ENCODE measurements at regions not wholly inside any gene's neighbourhood (a gene's known extent, or its start where the extent isn't known, plus 50 kb on each side); places are given as distances from the start of the nearest gene placed in this dataset.

DNA sequence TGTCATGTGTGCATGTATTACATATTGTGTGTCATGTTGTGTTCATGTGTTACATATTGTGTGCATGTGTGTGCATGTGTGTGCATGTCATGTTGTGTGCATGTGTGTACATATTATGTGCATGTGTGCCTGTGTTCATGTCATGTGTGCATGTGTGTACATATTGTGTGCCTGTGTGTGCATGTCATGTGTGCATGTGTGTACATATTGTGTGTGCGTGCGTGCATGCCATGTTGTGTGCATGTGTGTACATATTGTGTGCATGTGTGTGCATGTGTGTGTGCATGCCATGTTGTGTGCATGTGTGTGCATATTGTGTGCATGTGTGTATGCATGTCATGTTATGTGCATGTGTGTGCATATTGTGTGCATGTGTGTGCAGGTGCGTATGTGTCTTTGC, 267.1 kb downstream of the EIPR1 start:
- Histone ChIP-seq H3K14ac (replicated peaks; ENCODE audit: low read depth, low read length) (no peak overlapping the region), H2BK5ac (ENCODE audit: low read depth, low read length, poor library complexity, severe bottlenecking) (no peak overlapping the region), H2AK5ac (ENCODE audit: low read depth, low read length) (no peak overlapping the region), H3K9me1 (ENCODE audit: insufficient read depth, low read length) (no peaks in the 10 kb centered on the region), H3K9me3 (ENCODE audit: control insufficient read depth, insufficient read depth, low read length) (peaks cover 39% of the 10 kb centered on the region), H3K4ac (ENCODE audit: low read depth, low read length) (no peak overlapping the region), H4K20me1 (ENCODE audit: insufficient read depth, low read length) (no peaks in the 10 kb centered on the region), H3K23ac (ENCODE audit: low read depth, low read length) (no peak overlapping the region), H2BK15ac (ENCODE audit: low read depth, low read length) (no peak overlapping the region), H3K36me3 (ENCODE audit: control insufficient read depth, insufficient read depth, low read length) (no peaks in the 10 kb centered on the region), H3K4me2 (ENCODE audit: low read depth, low read length) (no peak overlapping the region), H3K79me1 (ENCODE audit: low read depth in 1 of 2, low read length in 2 of 2) (no peaks in the 10 kb centered on the region), H2BK120ac (ENCODE audit: low read depth, low read length) (no peak overlapping the region), H3K27me3 (ENCODE audit: control insufficient read depth, insufficient read depth, low read length) (no peaks in the 10 kb centered on the region), H2AK9ac (replicated peaks; ENCODE audit: low read depth, low read length, poor library complexity) (no peak overlapping the region), H4K91ac (ENCODE audit: insufficient read depth, low read depth, low read length) (no peak overlapping the region), H2AFZ (replicated peaks; ENCODE audit: low read length, poor library complexity) (no peak overlapping the region), H4K5ac (ENCODE audit: low read depth, low read length) (no peak overlapping the region), H3K18ac (ENCODE audit: low read depth, low read length) (no peak overlapping the region), H3K56ac (ENCODE audit: extremely low read depth, insufficient read depth, low read length) (no peak overlapping the region), H2BK20ac (ENCODE audit: low read depth, low read length) (no peak overlapping the region), H4K8ac (ENCODE audit: low read depth in 2 of 2, low read length in 2 of 2) (no peak overlapping the region), H3K9ac (ENCODE audit: low read depth, low read length) (no peak overlapping the region), H3K4me3 (ENCODE audit: insufficient read depth, low read depth, low read length) (no peak overlapping the region), H3K27ac (ENCODE audit: insufficient read depth, low read length) (no peak overlapping the region), H3K4me1 (ENCODE audit: control insufficient read depth, insufficient read depth, low read length) (no peaks in the 10 kb centered on the region)
- 73% methylated on average over 2 of the region's 3 CpGs; no CpG with 5 or more reads in 1 of the 2 experiments for WGBS, 2 experiments (ENCODE audit: extremely low coverage in 2 of 2, insufficient read length in 1 of 2)
- TF ChIP-seq MAZ (IDR thresholded peaks at IDR 0.05; ENCODE audit: borderline replicate concordance, low read depth, low read length), result no peak
- TF ChIP-seq, protein P1, sequence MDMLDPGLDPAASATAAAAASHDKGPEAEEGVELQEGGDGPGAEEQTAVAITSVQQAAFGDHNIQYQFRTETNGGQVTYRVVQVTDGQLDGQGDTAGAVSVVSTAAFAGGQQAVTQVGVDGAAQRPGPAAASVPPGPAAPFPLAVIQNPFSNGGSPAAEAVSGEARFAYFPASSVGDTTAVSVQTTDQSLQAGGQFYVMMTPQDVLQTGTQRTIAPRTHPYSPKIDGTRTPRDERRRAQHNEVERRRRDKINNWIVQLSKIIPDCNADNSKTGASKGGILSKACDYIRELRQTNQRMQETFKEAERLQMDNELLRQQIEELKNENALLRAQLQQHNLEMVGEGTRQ (IDR thresholded peaks at IDR 0.05; ENCODE audit: low read depth, low read length), result no peak
- no peak for TF ChIP-seq RCOR1 (IDR thresholded peaks at IDR 0.05; ENCODE audit: insufficient replicate concordance, low read length)
- TF ChIP-seq CEBPB (IDR thresholded peaks at IDR 0.05; ENCODE audit: low read depth, low read length), result no peak
- TF ChIP-seq RAD21 (IDR thresholded peaks at IDR 0.05; ENCODE audit: low read length), result no peak
- TF ChIP-seq FOS (IDR thresholded peaks at IDR 0.05; ENCODE audit: low read depth, low read length), result no peak
- no peak for TF ChIP-seq MXI1 (IDR thresholded peaks at IDR 0.05; ENCODE audit: borderline replicate concordance, low read depth, low read length)
- no peak for DNase-seq
- no peak for ATAC-seq (ENCODE audit: low read depth)
- POLR2A ChIA-PET (ENCODE audit: unreplicated experiment), result no interaction called here
- intact Hi-C loops (cut with micrococcal nuclease), result no loop called here
- no TSS peak for BruUV-seq (replicated peaks)
- in situ Hi-C loops (cut with MboI; ENCODE audit: low sequenced_read_pairs), result no loop called here
- CTCF ChIA-PET, result no interaction called here
- dilution Hi-C loops (cut with HindIII; ENCODE audit: low sequenced_read_pairs, unreplicated experiment), result no loop called here
